HG03060 (cell line): ENCODE measurements at regions not wholly inside any gene's neighbourhood (a gene's known extent, or its start where the extent isn't known, plus 50 kb on each side); places are given as distances from the start of the nearest gene placed in this dataset.

Source experiments
- ATAC-seq: cut with Tn5 transposase; IDR thresholded peaks from one replicate; pipeline ENCODE4 v1.9.1; 2021; ENCODE audit warnings: low read depth, moderate number of reproducible peaks; ENCODE audit not compliant: unreplicated experiment

DNA sequence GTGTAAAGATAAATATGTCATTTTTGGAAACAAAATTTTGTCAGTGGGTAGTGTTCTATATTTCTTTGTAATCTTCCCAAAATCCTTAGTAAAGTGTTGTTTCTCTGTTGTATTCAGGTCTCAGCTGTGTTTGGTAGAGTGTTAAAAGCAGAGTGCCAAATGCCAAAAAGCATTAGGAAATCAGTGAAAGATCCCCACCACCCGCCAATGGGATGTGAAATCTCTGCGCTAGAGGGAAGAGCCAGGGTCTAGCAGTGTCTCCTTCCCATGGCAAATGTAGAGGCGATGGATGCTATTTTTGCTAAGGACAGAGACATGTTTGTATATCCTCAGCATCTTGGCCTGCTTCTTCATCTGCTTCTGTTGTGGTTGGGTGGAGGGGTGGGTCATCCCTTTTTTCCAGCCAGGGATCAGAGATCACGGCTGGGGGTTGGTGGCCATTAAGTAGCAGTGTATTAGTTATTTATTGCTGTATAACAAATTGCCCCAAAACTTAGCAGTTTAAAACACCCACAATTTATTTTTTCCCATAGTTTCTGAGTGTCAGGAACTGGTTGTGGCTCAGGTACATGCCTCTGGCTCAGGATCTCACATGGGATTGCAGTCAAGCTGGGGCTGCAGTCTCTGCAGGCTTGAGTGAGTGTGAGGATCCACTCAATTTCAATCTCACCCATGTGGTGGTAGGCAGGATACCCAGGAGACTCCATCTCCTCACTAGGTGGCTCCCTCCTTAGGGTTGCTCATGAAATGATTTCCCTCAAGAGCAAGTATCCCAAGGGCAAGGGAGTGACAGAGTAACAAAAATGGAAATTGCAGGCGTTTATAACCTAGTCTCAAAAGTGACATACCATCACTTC lies 211.9 kb downstream of the MYCN start:
- ATAC-seq, result no peak

DNA sequence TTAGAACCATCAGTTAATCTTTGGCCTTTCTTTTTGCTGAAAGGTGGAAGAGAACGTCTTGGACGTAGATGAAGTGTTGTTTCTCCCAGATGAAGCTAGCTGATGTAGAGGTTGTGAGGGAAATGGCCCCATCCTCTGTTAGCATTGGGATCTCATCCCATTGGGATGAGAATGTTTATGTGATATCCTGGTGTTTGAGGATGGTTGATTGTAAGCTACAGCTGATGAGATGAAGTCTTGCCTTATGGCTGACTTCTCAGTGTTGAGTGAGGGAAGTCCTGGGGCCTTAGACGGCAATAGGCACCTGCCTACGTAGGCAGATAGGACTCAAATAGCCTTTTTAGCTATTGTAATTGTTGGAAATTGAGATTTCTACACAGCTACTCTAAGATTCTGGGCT lies 211.3 kb downstream of the MYCN start:
- no peak for ATAC-seq

DNA sequence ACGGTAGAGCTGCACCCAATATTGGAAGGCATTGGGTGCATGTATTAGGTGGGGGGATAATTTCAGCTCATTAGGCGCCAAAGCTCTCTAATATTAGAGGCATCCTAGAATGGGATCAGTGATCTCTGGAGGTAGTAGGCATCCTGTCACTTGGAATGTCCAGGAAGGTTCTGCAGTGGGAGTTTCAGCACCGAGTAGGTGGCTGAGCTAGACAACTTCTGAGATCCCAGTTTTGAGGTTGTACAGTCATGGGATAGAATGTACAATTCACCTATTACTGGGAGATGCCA lies 210.9 kb downstream of the MYCN start:
- ATAC-seq, result no peak

GRCh38 chr2:16150456-16151280 lies 210.3 kb downstream of the MYCN start:
- no peak for ATAC-seq

GRCh38 chr2:16149349-16150243 lies 209.2 kb downstream of the MYCN start:
- no peak for ATAC-seq

DNA sequence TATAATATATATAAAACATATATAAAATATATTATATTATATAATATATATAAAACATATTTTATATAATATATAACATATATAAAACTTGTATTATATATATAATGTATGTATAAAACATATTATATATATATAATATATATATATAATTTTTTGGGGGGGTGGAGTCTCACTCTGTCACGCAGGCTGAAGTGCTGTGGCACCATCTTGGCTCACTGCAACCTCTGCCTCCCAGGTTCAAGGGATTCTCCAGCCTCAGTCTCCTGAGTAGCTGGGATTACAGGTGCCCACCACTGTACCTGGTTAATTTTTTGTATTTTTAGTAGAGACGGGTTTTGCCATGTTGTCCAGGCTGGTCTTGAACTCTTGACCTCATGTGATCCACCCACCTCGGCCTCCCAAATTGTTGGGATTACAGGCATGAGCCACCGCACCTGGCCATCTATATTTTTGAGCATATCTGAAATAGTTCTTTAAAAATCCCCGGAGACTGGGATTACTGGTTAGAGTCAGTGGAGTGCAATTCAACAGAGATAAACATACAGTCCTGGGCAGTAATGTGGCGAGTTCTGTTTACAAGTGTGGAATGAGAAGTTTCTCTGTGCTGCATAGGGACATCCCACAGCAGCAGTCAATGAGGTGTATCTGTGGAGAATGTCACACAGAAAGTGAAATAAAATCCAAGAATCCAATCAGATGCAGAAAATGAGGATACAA lies 208.4 kb downstream of the MYCN start:
- ATAC-seq, result no peak

DNA sequence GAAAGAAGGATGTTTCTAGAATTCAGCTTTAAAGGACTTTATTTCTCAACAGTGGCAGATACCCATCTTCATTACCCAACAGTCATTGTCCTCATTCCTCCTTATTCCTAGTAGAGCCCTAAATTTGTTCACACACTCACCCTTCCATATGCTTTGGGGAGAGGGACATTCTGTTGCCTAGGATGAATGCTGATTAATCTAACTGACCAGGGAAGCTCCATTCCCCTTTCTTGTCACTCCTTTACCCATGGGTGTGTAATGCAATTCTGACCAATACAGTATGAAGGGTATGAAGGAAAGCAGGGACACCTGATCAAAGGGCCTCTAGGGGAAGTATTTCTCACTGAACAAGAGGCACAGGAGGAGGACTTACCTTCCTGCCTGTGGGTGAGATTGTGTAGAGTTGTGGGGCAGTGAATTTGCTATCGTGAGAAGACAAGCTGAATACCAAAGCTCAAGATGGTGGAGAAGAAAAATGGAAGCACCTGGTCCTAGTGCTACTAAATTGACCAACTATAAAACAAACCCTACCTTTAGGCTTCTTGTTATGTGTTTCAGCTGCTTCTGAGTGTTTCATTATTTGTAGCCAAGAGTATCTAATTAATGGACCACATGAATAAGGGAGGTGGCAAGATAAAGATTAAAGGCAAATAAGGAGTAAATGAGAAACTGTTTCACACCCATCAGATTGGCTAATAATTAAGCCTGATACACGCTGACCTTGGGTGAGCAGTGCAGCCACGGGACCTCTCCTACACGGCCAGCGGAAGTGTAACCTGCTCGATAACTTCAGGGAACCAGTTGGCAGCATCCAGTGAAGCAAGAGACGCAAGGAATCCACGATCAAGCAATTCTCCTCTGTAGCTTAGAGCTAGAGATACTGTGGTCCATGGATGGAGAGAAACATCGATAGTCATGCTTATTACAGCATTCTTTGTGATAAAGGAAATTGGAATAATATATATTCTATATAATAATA lies 202.3 kb downstream of the MYCN start:
- no peak for ATAC-seq

- ATAC-seq, result no peak
Observed at GRCh38 chr2:16141641-16141921, 201.2 kb downstream of the MYCN start.

DNA sequence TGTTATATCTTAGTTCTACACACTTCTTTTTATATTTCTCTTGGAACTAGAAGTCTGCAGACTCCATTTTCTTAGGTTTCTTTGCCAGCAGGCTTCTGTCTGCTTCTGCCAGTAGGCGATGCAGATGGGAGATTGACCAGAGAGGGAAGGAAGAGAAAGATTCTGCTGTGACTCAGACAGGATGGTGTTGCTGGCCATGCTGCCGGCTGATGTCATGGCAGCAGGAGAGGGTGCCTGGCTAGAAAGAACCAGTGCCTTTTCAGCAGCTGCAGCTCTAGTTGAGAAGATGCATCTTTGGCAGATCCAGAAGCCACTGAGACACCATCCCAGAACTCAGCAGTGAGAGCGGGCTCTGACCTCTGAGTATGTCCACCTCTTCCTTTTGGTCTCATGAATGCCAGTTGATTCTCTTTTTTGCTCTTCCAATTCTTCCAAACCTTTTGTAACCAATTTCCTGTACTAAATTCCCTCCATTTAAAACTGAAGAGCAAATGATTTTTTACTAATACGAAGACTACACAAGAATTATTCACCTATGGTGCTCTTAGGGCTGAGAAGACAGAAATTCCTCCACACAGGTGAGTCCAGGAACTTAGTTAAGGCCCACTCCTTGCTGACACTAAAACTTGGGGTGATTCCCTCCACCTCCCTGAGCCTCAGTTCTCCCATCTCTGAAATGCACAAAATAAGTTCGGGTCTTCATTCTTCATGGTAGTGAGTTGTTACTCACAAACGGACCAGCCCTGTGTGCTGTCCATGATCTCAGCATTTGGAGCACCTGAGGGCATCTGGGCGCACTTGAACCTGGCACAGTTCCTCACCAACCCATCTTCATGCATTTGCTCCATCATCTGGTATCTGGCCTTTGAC lies 200.7 kb downstream of the MYCN start:
- ATAC-seq, result no peak

DNA sequence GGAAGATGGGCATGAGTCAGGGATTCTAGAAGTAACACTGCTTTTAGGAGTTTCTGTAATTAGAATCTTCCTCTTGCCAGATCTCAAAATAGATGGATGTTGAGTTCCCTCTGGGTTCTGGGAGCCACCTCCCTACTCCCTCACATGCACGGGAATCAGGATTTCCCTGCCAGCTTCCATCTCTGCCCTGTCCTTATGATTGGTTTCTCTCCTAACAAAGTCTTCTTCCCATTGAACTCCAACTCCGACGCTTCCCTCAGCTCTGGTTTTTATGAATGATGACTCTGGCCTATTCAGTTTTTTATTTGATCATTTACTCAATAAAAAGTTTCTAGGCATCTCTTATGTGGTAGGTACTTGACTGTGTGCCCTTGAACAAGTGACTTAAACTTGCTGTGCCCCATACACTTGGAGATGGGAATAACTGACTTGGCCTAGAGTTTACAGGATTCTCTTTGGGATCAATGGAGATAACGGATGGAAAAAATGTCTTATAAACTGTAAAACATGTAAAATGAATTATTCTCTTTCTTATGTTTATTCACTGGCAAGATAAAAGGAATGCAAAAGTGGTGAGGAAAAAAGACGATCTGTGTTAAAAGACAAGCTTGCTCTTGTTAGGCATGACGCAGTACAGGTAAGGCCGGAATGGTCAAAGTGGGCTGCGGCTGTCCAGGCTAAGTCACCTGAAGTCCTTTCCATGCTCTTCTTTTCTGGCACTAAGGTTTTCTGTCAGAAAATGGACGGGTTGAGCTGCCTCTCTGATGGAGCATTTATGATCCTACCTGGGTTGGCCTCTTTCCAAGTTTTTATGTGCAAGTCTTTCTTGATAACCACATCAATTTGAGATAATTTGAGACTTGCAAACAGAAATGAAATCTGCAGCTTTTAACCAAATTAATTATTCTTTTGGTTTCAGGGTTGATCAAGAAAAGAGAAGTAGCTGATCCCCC lies 199.6 kb downstream of the MYCN start:
- no peak for ATAC-seq

GRCh38 chr2:16138811-16139662 lies 198.7 kb downstream of the MYCN start:
- ATAC-seq, result no peak

DNA sequence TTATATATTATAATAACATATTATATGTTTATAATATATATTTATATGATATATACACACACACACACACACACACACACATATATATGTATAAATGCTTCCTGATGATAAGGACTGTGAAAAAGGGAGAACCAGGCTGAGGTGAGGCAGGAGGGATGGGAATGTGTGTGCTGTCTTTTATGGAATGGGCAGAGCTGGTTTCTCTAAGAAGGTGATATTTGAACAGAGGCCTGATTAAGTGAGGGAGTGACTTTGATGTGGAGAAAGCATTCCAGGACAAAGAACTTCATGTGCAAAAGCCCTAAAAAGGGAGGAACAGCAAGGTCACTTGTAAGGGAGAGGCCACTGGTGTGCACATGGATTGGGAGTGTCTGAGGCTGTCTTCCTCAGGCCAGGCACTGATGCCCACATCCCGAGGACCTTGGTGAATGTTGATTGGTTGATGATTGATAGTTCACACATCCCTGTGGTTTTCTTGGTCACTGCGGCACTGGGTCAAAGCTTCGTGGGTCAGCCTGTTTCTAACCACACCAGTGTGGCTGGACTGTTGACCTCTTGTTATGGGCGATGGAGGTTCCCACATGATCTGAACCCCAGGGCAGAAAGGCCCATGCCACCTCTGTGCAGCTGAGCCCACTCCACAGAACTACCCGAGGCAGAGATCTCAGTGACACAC lies 196.9 kb downstream of the MYCN start:
- no peak for ATAC-seq

DNA sequence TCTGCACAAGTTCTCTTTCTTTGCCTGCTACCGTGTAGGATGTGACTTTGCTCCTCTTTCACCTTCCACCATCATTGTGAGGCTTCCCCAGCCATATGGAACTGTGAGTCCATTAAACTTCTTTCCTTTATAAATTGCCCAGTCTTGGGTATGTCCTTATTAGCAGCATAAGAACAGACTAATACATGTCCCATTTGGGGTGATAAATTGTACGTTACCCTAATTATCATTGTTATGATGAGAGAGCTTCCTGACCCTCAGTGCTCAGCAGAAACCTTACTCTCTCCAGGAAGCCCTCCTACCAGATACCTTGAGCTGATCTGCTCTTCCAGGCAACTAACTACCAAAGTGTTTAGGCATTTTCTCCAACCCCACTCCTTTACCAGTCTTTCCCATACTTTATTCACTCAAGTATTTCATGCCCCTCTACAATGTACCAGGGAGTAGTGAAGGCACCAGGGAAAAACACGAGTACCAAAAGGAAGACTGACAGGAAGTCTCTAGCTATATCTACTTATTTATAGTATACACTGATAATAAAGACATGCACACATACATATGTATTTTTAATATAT lies 196.2 kb downstream of the MYCN start:
- no peak for ATAC-seq

GRCh38 chr2:16135913-16136310 lies 195.6 kb downstream of the MYCN start:
- no peak for ATAC-seq

GRCh38 chr2:16135196-16135912 lies 195.0 kb downstream of the MYCN start:
- ATAC-seq, result no peak
